Naive B cell (primary cell): ENCODE measurements at regions not wholly inside any gene's neighbourhood (a gene's known extent, or its start where the extent isn't known, plus 50 kb on each side); places are given as distances from the start of the nearest gene placed in this dataset.
"Not testable (repeated sequence)": the region's sequence is repeated elsewhere in the genome, so short reads cannot be mapped to it uniquely, and the experiment has no call there.

Experiments
- ATAC-seq, 2 donors: fragments of 150-1000 bp; cut with Tn5 transposase; 2 replicates each; pipeline ENCODE4 v1.10.0; 2021; ENCODE audit warnings: low read depth in 2 of 2, mild to moderate bottlenecking in 2 of 2, moderate library complexity in 2 of 2
- DNase-seq: peaks from one replicate; pipeline ENCODE4 v3.0.0; 2022
- H3K27ac Mint-ChIP-seq, 6 donors: one replicate each; pipeline ENCODE4 v1.8.0; 2020 to 2022; ENCODE audit warnings: mild to moderate bottlenecking in 6 of 6, mixed read lengths in 6 of 6, moderate library complexity in 5 of 6, inconsistent platforms in 2 of 6
- H3K27me3 Mint-ChIP-seq, 3 donors: one replicate each; pipeline ENCODE4 v1.8.0; 2021 to 2022; ENCODE audit warnings: mixed read lengths in 3 of 3, mild to moderate bottlenecking in 1 of 3
- H3K36me3 Mint-ChIP-seq, 2 donors: one replicate each; pipeline ENCODE4 v1.8.0; 2020 to 2022; ENCODE audit warnings: mixed read lengths in 2 of 2, inconsistent platforms in 1 of 2, mild to moderate bottlenecking in 1 of 2
- H3K4me1 Mint-ChIP-seq, 3 donors: one replicate each; pipeline ENCODE4 v1.8.0; 2020 to 2022; ENCODE audit warnings: mixed read lengths in 3 of 3, inconsistent platforms in 1 of 3, mild to moderate bottlenecking in 1 of 3, moderate library complexity in 1 of 3
- H3K4me3 Mint-ChIP-seq, 8 donors: one replicate each; pipeline ENCODE4 v1.8.0; 2020 to 2022; ENCODE audit warnings: mild to moderate bottlenecking in 8 of 8, mixed read lengths in 8 of 8, moderate library complexity in 8 of 8, inconsistent platforms in 2 of 8
- H3K9me3 Mint-ChIP-seq, 7 donors: one replicate each; pipeline ENCODE4 v1.8.0; 2020 to 2022; ENCODE audit warnings: mixed read lengths in 7 of 7, mild to moderate bottlenecking in 5 of 7, inconsistent platforms in 2 of 7, moderate library complexity in 1 of 7

- not testable (repeated sequence) for DNase-seq, H3K4me1 Mint-ChIP-seq, H3K4me3 Mint-ChIP-seq, H3K36me3 Mint-ChIP-seq, H3K27ac Mint-ChIP-seq, ATAC-seq
- Mint-ChIP-seq H3K27me3 (peaks cover 11 to 59% (median 44%) of the 10 kb centered on the region in 3 donors), H3K9me3 (peaks cover 0 to 17% (median 0%) of the 10 kb centered on the region in 7 donors)
Observed at GRCh38 chr20:64327223-64327549, 71.6 kb downstream of the PCMTD2 start.

GRCh38 chr20:64327550-64328317 lies 72.2 kb downstream of the PCMTD2 start:
- Mint-ChIP-seq H3K9me3 (peaks cover 0 to 22% (median 2%) of the 10 kb centered on the region in 7 donors), H3K27me3 (peaks cover 15 to 59% (median 45%) of the 10 kb centered on the region in 3 donors)
- H3K36me3 Mint-ChIP-seq, DNase-seq, H3K27ac Mint-ChIP-seq, H3K4me3 Mint-ChIP-seq, H3K4me1 Mint-ChIP-seq: not testable (repeated sequence)
- ATAC-seq, result peak; percentile 65 to 71

- not testable (repeated sequence) for H3K27ac Mint-ChIP-seq, DNase-seq, H3K4me1 Mint-ChIP-seq, H3K4me3 Mint-ChIP-seq, ATAC-seq, H3K36me3 Mint-ChIP-seq
- Mint-ChIP-seq H3K9me3 (peaks cover 0 to 32% (median 9%) of the 10 kb centered on the region in 7 donors), H3K27me3 (peaks cover 25 to 64% (median 49%) of the 10 kb centered on the region in 3 donors)
Observed at GRCh38 chr20:64328595-64329250, 73.2 kb downstream of the PCMTD2 start.

- Mint-ChIP-seq H3K27me3 (peaks cover 26 to 48% (median 31%) of the 10 kb centered on the region in 3 donors), H3K9me3 (peaks cover 0 to 34% (median 10%) of the 10 kb centered on the region in 7 donors)
- not testable (repeated sequence) for DNase-seq, ATAC-seq, H3K27ac Mint-ChIP-seq, H3K4me1 Mint-ChIP-seq, H3K36me3 Mint-ChIP-seq, H3K4me3 Mint-ChIP-seq
Observed at GRCh38 chr20:64332627-64333026, 77.1 kb downstream of the PCMTD2 start.
